Medulla oblongata (tissue), 1 donor: ENCODE measurements at regions not wholly inside any gene's neighbourhood (a gene's known extent, or its start where the extent isn't known, plus 50 kb on each side); places are given as distances from the start of the nearest gene placed in this dataset.
"Not testable (repeated sequence)": the region's sequence is repeated elsewhere in the genome, so short reads cannot be mapped to it uniquely, and the experiment has no call there.

Experiments
- DNase-seq: peaks from one replicate; pipeline ENCODE4 v3.0.0-alpha.2; 2015; ENCODE audit errors: extremely low spot score

DNA sequence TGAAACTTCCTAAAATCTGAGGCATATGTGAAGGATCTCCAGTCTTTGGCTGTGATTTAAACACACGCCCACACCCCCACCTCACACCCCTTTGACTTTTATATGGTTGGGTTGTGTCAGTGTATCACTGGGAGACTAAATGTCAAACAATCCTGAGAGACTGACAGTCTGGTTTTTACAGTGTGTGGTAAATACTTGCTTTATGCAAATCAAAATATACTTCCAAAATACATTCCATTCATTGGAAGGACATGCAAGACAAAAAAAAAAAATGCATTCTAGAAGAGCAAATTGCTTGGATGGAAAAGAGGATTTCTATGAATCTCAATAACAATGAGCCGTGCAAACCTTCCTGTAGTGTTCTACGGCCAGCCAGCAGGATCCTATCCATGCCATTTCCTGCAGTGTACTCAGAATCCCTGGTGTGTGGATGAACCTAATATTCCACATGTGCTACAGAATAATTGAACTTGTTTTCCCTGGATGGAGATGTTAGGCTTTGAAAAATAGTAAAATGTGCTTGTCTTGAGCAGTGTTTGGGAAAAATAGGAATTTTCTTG lies 602.1 kb upstream of the GOT2 start:
- no peak for DNase-seq

GRCh38 chr16:59331708-59332107 lies 597.6 kb upstream of the GOT2 start:
- DNase-seq = not testable (repeated sequence)

DNA sequence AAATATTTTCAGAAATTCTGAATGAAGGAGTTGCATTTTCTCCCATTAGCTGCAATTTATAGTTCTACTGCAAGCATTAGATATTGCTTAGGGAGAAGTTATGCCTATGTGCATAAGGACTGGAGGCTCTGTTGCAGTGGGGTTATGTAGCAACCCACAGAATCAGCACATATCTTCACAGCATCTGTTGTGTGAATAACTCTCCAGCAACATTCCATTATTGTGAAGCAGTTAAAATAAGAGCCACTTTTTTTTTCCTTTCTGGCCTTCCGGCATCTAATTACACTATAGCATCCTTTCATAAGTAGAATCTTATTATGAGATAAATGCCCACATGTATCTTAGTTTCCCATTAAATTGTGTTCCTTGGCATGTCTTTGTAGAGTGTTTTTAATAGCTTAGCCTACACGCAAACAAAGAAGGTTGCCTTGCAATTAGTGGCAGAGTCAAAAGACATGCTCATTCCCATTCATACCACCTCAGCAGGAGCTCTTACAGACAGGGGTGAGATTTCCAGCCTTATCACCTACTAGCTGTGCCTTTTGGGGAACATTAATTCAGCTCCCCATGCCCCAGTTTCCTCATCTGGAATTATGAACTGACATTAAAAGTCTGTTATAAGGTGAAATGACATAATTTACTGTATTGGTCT lies 596.0 kb upstream of the GOT2 start:
- DNase-seq = no peak

GRCh38 chr16:59328961-59329360 lies 594.8 kb upstream of the GOT2 start:
- DNase-seq = no peak

DNA sequence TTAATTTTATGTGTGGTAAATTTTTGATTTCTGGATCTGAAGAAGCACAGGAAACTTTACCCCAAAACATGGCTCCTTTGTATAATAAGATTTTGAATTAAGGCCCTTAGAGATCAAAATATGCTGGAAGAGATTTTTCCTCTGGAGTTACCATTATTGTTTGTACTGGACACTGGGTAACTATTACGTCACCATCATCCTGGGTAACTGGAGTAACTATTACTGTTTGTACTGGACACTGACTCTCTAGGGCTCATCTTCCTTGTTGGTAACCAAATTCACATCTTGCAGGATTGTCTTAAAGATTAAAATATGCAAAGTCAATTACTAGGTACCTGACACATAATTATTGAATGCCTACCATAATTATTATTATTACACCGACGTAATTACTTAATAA lies 593.8 kb upstream of the GOT2 start:
- DNase-seq = no peak

- no peak for DNase-seq
These were observed 592.8 kb upstream of the GOT2 start for GRCh38 chr16:59326955-59327354.

- DNase-seq = no peak
These were observed 590.3 kb upstream of the GOT2 start for GRCh38 chr16:59324462-59324861.

GRCh38 chr16:59320657-59321056 lies 586.5 kb upstream of the GOT2 start:
- no peak for DNase-seq

GRCh38 chr16:59319871-59320270 lies 585.8 kb upstream of the GOT2 start:
- DNase-seq = no peak

DNA sequence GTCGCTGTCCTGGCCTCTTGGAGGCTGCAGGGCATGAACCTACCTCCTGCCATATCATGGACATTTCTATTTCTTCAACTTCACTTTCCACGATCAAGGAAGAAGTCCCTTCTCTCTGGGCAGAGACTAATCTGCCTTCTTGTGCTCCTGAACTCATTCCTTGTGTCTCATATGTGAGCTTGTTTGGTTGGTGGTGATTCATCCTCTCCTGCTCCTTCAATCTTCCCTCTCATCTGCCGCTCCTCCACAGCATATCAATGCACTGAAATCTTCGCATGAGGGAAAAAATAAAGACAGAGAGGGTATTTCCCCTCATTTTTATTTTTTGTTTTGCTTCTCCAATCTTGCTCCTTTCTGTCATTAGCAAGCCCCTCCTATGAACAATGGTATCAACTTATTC lies 571.7 kb upstream of the GOT2 start:
- DNase-seq = no peak

- DNase-seq = no peak
These were observed 562.8 kb upstream of the GOT2 start for GRCh38 chr16:59296888-59297287.

DNA sequence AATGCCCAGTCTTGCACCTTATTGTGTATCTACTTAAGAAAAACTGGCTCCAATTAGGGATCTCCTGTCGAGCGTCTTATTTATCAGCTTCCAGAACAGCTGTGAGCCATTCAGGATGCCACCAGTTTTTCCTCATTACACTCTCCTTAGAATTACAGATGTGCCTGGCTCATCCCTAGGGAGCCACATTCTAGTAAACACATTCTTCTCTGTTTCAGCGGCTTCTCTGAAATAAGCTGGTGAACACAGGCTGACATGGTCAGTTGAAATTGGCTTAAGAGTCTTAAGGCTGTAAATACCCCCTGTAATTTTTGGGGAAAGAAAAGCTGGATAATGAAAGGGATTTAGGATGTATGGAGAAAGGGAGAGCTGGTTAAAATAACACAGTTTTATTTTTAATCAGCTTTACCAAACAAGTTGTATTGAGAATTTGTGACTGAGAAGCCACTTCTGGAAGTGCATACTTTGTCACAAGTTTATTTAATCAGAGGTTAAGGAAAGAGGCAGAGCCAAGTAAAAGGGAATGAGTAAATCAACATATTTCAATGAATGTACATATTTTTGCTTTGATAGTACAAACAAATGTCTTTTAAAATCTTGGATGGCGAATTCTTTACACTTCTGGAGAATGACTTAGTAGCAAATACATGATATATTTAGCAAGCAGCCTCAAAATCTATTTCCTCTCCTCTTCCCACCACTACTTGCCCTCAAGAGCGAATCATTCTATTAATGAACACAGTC lies 562.0 kb upstream of the GOT2 start:
- no peak for DNase-seq

DNA sequence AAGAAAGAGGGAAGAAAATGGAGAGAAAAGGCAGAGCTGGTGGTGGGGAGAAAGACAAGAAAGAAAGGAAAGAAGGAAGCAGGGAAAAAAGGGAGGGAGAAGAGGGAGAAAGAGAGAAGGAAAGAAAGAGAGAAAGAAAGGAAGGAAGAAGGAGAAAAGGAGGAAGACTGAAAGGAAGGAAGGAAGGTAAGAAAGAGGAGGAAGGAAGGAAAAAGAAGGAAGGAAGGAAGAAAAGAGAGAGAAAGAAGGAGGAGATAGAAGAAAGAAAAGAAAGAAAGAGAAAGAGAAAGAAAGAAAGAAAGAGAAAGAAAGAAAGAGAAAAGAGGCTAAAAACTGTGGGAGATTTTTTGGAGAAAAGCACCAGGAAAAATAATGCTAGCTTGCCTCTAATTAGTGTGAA lies 561.4 kb upstream of the GOT2 start:
- no peak for DNase-seq

DNA sequence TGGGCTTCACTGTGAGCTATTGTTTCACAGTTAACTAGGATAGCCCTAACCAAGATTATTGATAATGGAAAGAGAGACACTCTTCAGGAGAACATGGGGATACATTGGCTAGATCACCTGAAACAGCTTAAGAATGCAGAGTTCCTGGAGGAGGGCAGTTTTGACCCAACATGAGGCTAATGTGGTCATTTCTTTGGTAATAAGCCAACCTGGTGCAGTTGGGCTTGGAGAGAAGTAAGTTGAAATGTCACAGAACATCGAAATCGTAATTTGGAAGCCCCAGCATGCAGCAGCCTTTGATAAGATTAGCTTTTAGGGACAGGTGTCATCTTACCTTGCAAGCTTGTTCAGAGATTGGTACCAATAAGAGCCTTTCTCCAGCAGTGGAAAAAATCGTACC lies 556.6 kb upstream of the GOT2 start:
- no peak for DNase-seq

DNA sequence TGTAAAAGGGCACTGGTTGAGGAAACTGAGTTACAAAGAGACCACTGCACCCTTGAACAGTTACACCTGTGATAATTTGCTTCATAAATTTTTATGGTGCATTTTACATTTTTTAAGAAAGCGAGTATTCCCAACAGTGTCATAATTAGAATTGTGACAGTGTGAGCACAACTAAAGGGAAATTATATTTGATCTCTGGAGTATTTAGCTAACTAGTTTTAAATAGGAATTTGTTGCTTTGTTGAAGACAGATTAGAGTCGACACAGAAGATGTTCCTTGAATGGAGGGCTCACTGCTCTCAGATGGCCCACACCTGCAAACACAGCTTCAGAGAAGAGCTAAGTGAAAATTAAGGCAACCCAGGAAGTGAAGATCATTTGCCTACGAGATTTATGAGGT lies 555.0 kb upstream of the GOT2 start:
- no peak for DNase-seq

DNA sequence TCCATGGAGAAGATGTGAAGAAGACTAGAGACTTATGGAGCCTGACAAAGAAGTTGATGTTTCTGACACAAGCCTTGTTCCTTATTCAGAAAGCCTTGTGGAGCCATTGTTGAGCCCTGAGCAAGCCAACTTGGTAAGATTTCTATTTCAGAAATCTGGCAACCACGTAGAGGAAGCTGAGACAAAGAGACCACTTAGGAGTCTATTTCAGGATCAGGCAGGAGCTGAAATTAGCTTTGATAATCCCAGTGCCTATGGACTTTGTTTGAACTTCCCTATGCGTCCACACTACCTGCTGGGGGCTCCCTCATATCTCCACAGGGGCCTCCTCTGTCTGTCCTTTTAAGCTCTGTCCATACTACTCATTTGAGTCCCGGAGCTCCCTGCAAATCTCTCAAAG lies 540.0 kb upstream of the GOT2 start:
- no peak for DNase-seq

GRCh38 chr16:59263955-59264354 lies 529.8 kb upstream of the GOT2 start:
- DNase-seq = no peak

DNA sequence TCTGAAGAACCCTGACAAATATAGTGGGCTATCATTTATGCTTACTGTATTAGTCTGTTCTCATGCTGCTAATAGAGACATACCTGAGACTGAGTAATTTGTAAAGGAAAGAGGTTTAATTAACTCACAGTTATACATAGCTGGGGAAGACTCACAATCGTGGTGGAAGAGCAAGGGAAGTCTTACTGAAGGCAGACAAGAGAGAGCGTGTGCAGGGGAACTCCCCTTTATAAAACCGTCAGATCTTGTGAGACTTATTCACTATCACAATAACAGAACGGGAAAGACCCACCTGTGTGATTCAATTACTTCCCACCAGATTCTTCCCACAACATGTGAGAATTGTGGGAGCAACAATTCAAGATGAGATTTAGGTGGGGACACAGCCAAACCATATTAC lies 526.8 kb upstream of the GOT2 start:
- no peak for DNase-seq

- no peak for DNase-seq
These were observed 525.8 kb upstream of the GOT2 start for GRCh38 chr16:59259950-59260319.

DNA sequence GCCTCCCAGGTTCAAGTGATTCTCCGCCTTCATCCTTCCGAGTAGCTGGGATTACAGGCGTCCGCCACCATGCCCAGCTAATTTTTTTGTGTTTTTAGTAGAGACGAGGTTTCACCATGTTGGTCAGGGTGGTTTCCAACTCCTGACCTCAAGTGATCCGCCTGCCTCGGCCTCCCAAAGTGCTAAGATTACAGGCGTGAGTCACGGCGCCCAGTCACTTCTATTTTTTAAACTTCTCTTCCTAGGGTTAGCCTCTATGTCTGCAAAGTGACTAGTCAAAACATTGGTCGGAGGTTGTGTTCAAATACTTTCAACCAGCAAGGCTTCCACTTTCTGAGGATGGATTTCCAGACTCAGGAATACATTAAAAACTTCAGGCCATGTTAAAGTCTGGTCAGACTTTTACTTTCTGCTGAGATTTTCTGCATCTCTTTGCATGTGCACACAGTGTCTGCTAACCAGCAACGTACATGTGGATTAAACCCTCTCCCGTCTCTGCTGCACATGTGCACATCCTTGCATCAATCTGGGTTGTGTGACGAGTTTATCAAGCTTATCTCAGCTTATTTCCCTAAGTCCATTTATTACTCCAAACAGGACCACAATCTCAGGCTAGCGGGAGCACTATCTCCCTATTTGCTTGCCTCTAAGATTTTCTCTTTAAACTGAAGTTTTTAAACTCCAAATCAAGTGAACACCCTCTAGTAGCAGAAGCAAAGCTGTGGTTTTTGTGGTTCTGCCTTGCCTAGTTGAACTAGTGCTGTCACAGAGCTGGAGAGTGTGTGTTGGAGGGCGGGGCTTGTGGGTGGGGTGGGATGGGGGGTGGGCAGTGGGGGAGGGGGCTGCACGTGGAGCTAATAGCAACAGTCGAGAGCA lies 525.2 kb upstream of the GOT2 start:
- no peak for DNase-seq

- no peak for DNase-seq
These were observed 518.2 kb upstream of the GOT2 start for GRCh38 chr16:59252317-59252716.

GRCh38 chr16:59249011-59249410 lies 514.9 kb upstream of the GOT2 start:
- DNase-seq = no peak
